GM21576 (cell line): ENCODE measurements at regions not wholly inside any gene's neighbourhood (a gene's known extent, or its start where the extent isn't known, plus 50 kb on each side); places are given as distances from the start of the nearest gene placed in this dataset.
A peak's percentile ranks its signal among the peaks of the same experiment; 100 is the strongest.
"Not testable (repeated sequence)": the region's sequence is repeated elsewhere in the genome, so short reads cannot be mapped to it uniquely, and the experiment has no call there.

Source experiments
- ATAC-seq: cut with Tn5 transposase; IDR thresholded peaks from one replicate; pipeline ENCODE4 v1.9.1; 2021; ENCODE audit warnings: mild to moderate bottlenecking, moderate library complexity; ENCODE audit not compliant: unreplicated experiment

GRCh38 chr2:47690706-47691325 lies 92.1 kb upstream of the MSH6 start:
- not testable (repeated sequence) for ATAC-seq

- ATAC-seq = no peak
These were observed 92.8 kb upstream of the MSH6 start for GRCh38 chr2:47690132-47690531.

GRCh38 chr2:47689118-47689517 lies 93.8 kb upstream of the MSH6 start:
- peak; percentile 81 for ATAC-seq

GRCh38 chr2:47688561-47688960 lies 94.4 kb upstream of the MSH6 start:
- no peak for ATAC-seq

GRCh38 chr2:47687856-47688255 lies 95.1 kb upstream of the MSH6 start:
- ATAC-seq = no peak

- ATAC-seq = no peak
These were observed 96.9 kb upstream of the MSH6 start for GRCh38 chr2:47686018-47686417.

GRCh38 chr2:47682216-47682749 lies 100.7 kb upstream of the MSH6 start:
- no peak for ATAC-seq

GRCh38 chr2:47676261-47676926 lies 105.6 kb upstream of the KCNK12 start:
- ATAC-seq = no peak

- no peak for ATAC-seq
These were observed 104.5 kb upstream of the KCNK12 start for GRCh38 chr2:47675196-47675825.

GRCh38 chr2:47666332-47666731 lies 95.5 kb upstream of the KCNK12 start:
- no peak for ATAC-seq

GRCh38 chr2:47664817-47665216 lies 94.0 kb upstream of the KCNK12 start:
- ATAC-seq = no peak

- no peak for ATAC-seq
These were observed 91.8 kb upstream of the KCNK12 start for GRCh38 chr2:47662552-47662951.

- ATAC-seq = no peak
These were observed 90.5 kb upstream of the KCNK12 start for GRCh38 chr2:47661310-47661709.

GRCh38 chr2:47660168-47660567 lies 89.4 kb upstream of the KCNK12 start:
- no peak for ATAC-seq

- no peak for ATAC-seq
These were observed 88.0 kb upstream of the KCNK12 start for GRCh38 chr2:47658646-47659320.

GRCh38 chr2:47657886-47658489 lies 87.2 kb upstream of the KCNK12 start:
- no peak for ATAC-seq

- no peak for ATAC-seq
These were observed 86.2 kb upstream of the KCNK12 start for GRCh38 chr2:47656715-47657600.

GRCh38 chr2:47655563-47655880 lies 84.7 kb upstream of the KCNK12 start:
- ATAC-seq = peak; percentile 8

- peak; percentile 78 for ATAC-seq
These were observed 84.2 kb upstream of the KCNK12 start for GRCh38 chr2:47654790-47655562.
